Keratinocyte (primary cell): ENCODE measurements at regions not wholly inside any gene's neighbourhood (a gene's known extent, or its start where the extent isn't known, plus 50 kb on each side); places are given as distances from the start of the nearest gene placed in this dataset.

Experiments
- DNase-seq: peaks from one replicate; pipeline ENCODE4 v3.0.0-alpha.2; 2011; ENCODE audit warnings: low read depth, missing footprints, low spot score
- FAIRE-seq: peaks from 2 replicates; lab custom pipeline; 2011; peaks lifted over from hg19 to GRCh38; lab: Jason Lieb, UNC
- H2AFZ ChIP-seq: 2 replicates; pipeline ENCODE4 v1.6.0; 2012; ENCODE audit warnings: low read length, control low read depth, inconsistent platforms; ENCODE audit not compliant: control insufficient read depth
- H3K27ac ChIP-seq: 2 replicates; pipeline ENCODE4 v1.5.1; 2011; ENCODE audit warnings: low read length; ENCODE audit not compliant: control insufficient read depth, insufficient read depth
- H3K27me3 ChIP-seq: 3 replicates; pipeline ENCODE4 v1.6.0; 2011; ENCODE audit warnings: low read length; ENCODE audit not compliant: control insufficient read depth, insufficient read depth; ENCODE audit errors: extremely low read depth
- H3K36me3 ChIP-seq, 2 experiments: 2 replicates in 1 of 2; 3 replicates in 1 of 2; pipeline ENCODE4 v1.5.1; 2011; ENCODE audit warnings: low read length in 2 of 2, mild to moderate bottlenecking in 1 of 2; ENCODE audit not compliant: control insufficient read depth in 2 of 2, insufficient read depth in 2 of 2; ENCODE audit errors: extremely low read depth in 1 of 2
- H3K4me1 ChIP-seq: 3 replicates; pipeline ENCODE4 v1.5.1; 2011; ENCODE audit warnings: low read length; ENCODE audit not compliant: control insufficient read depth, insufficient read depth; ENCODE audit errors: extremely low read depth
- H3K4me2 ChIP-seq: 3 replicates; pipeline ENCODE4 v1.6.0; 2011; ENCODE audit warnings: low read depth, low read length; ENCODE audit not compliant: control insufficient read depth, insufficient read depth; ENCODE audit errors: extremely low read depth
- H3K4me3 ChIP-seq, 3 experiments: fragments of 200-600 bp in 1 of 3; sonication (generic) in 1 of 3; 2 replicates in 2 of 3; 3 replicates in 1 of 3; pipeline ENCODE4 v1.5.1; 2011 to 2016; ENCODE audit warnings: low read length in 3 of 3, mild to moderate bottlenecking in 3 of 3, control low read depth in 2 of 3, inconsistent platforms in 1 of 3, low read depth in 1 of 3, mixed read lengths in 1 of 3, mixed run types in 1 of 3, moderate library complexity in 1 of 3; ENCODE audit not compliant: control insufficient read depth in 2 of 3, insufficient read depth in 2 of 3; ENCODE audit errors: extremely low read depth in 1 of 3
- H3K79me2 ChIP-seq: 2 replicates; pipeline ENCODE4 v1.6.0; 2012; ENCODE audit warnings: low read length; ENCODE audit not compliant: control insufficient read depth, insufficient read depth
- H3K9ac ChIP-seq: 3 replicates; pipeline ENCODE4 v1.6.0; 2011; ENCODE audit warnings: low read length; ENCODE audit not compliant: control insufficient read depth, insufficient read depth; ENCODE audit errors: extremely low read depth
- H3K9me1 ChIP-seq: 3 replicates; pipeline ENCODE4 v1.6.0; 2011; ENCODE audit warnings: low read length; ENCODE audit not compliant: control insufficient read depth, insufficient read depth; ENCODE audit errors: extremely low read depth
- H3K9me3 ChIP-seq: 2 replicates; pipeline ENCODE4 v1.5.1; 2012; ENCODE audit warnings: low read depth, low read length; ENCODE audit not compliant: control insufficient read depth
- H4K20me1 ChIP-seq: 3 replicates; pipeline ENCODE4 v1.6.0; 2011; ENCODE audit warnings: low read length; ENCODE audit not compliant: control insufficient read depth, insufficient read depth; ENCODE audit errors: extremely low read depth
- CTCF ChIP-seq, 3 experiments: IDR thresholded peaks in 1 of 3; conservative IDR thresholded peaks in 1 of 3; optimal IDR thresholded peaks in 1 of 3; 2 replicates in 2 of 3; 3 replicates in 1 of 3; pipeline versions ENCODE3 to v1.5.1; 2011; ENCODE audit warnings: low read length in 3 of 3, mild to moderate bottlenecking in 3 of 3, moderate library complexity in 2 of 3, control low read depth in 1 of 3, inconsistent platforms in 1 of 3; ENCODE audit not compliant: insufficient read depth in 2 of 3; ENCODE audit errors: extremely low read depth in 1 of 3
- EZH2 ChIP-seq: IDR thresholded peaks from one replicate; pipeline ENCODE4 v1.6.1; 2012; ENCODE audit warnings: inconsistent platforms, mild to moderate bottlenecking, low read length, moderate library complexity
- dilution Hi-C: fragments of 300-500 bp; cut with MboI; formaldehyde crosslinking; loops from one replicate; pipeline ENCODE4 v1.7.0; 2020; ENCODE audit warnings: low sequenced_read_pairs; ENCODE audit not compliant: extremely low pct_ligation_motif_present

- no peaks in the 10 kb centered on the region for H3K36me3 ChIP-seq
- no peaks in the 10 kb centered on the region for H4K20me1 ChIP-seq
- H3K9me3 ChIP-seq, result peaks cover 8% of the 10 kb centered on the region
- H3K79me2 ChIP-seq, result no peaks in the 10 kb centered on the region
- no peaks in the 10 kb centered on the region for H3K9me1 ChIP-seq
- dilution Hi-C loops, result no loop called here
- H3K4me2 ChIP-seq, result no peak overlapping the region
- no peaks in the 10 kb centered on the region for H3K4me1 ChIP-seq
- no peak overlapping the region for H3K27ac ChIP-seq
- H3K9ac ChIP-seq, result no peak overlapping the region
- TF ChIP-seq EZH2, result no peak
- no peak for TF ChIP-seq CTCF (optimal IDR thresholded peaks at IDR 0.05 in 1 of 3, IDR thresholded peaks at IDR 0.05 in 1 of 3, conservative IDR thresholded peaks at IDR 0.05 in 1 of 3; ENCODE audit: extremely low read depth in 1 of 3, insufficient read depth in 2 of 3, low read length in 3 of 3)
- FAIRE-seq (no peak), DNase-seq (no peak)
- H3K4me3 ChIP-seq, result no peak overlapping the region
- H3K27me3 ChIP-seq, result no peaks in the 10 kb centered on the region
- no peak overlapping the region for H2AFZ ChIP-seq
Measured at GRCh38 chr10:2048337-2048973, 311.1 kb upstream of the ADARB2 start.

- H3K4me3 ChIP-seq, result no peak overlapping the region
- FAIRE-seq, result no peak
- no peaks in the 10 kb centered on the region for H3K36me3 ChIP-seq
- H3K9ac ChIP-seq, result no peak overlapping the region
- no peaks in the 10 kb centered on the region for H4K20me1 ChIP-seq
- no peaks in the 10 kb centered on the region for H3K79me2 ChIP-seq
- TF ChIP-seq CTCF (optimal IDR thresholded peaks at IDR 0.05 in 1 of 3, IDR thresholded peaks at IDR 0.05 in 1 of 3, conservative IDR thresholded peaks at IDR 0.05 in 1 of 3; ENCODE audit: extremely low read depth in 1 of 3, insufficient read depth in 2 of 3, low read length in 3 of 3), result no peak
- no peak overlapping the region for H2AFZ ChIP-seq
- no peaks in the 10 kb centered on the region for H3K9me1 ChIP-seq
- no peaks in the 10 kb centered on the region for H3K4me1 ChIP-seq
- DNase-seq, result no peak
- no peak overlapping the region for H3K4me2 ChIP-seq
- dilution Hi-C loops, result no loop called here
- H3K27ac ChIP-seq, result no peak overlapping the region
- peaks cover 8% of the 10 kb centered on the region for H3K9me3 ChIP-seq
- no peaks in the 10 kb centered on the region for H3K27me3 ChIP-seq
Measured at GRCh38 chr10:2047679-2048078, 310.4 kb upstream of the ADARB2 start.
